ENCODE measurements at regions not wholly inside any gene's neighbourhood (a gene's known extent, or its start where the extent isn't known, plus 50 kb on each side); places are given as distances from the start of the nearest gene placed in this dataset.

DNA sequence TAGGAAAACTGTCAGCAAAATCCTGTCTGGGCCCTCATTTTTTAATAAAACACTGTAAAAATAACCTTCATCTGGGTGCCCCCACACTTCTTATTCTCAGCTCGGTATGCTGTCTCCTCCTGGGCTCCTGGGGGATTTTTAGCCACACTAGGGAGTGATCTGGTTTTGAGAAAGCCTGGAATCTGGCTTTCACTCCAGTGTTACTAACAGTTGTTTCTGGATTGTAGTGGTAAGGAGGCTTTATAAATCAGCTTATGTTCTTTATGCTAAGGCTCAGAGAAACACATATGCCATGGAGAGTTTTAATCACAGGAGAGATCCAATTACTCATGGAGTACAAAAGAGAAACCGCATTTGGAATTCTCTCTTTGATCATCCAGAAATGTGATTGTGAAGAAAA lies 744.3 kb upstream of the SOX11 start:
- no peak for TF ChIP-seq ZBTB33 (IDR thresholded peaks at IDR 0.05)
- TF ChIP-seq NRF1 (conservative IDR thresholded peaks at IDR 0.05; ENCODE audit: low read depth, low read length): no peak
- TF ChIP-seq RELB (IDR thresholded peaks at IDR 0.05; ENCODE audit: low read depth): no peak

Measured in GM12878 (cell line).